NB4 (cell line): ENCODE measurements at regions not wholly inside any gene's neighbourhood (a gene's known extent, or its start where the extent isn't known, plus 50 kb on each side); places are given as distances from the start of the nearest gene placed in this dataset.

ENCODE experiments used
- DNase-seq: peaks from one replicate; pipeline ENCODE4 v3.0.0; 2010; ENCODE audit warnings: low read depth
- H3K4me3 ChIP-seq: one replicate; pipeline ENCODE4 v1.5.1; 2011; ENCODE audit warnings: mild to moderate bottlenecking, low read depth, low read length, moderate library complexity
- MAX ChIP-seq: IDR thresholded peaks from 2 replicates; pipeline ENCODE4 v1.6.1; 2011; ENCODE audit warnings: low read depth, low read length
- MYC ChIP-seq: IDR thresholded peaks from 2 replicates; pipeline ENCODE4 v1.6.1; 2011; ENCODE audit warnings: low read depth, low read length
- POLR2A ChIP-seq: IDR thresholded peaks from 2 replicates; pipeline ENCODE4 v1.6.1; 2011; ENCODE audit warnings: mild to moderate bottlenecking; ENCODE audit not compliant: insufficient read length; ENCODE audit errors: extremely low read depth
- TF ChIP-seq, protein P1 (sequence below): IDR thresholded peaks from one replicate; pipeline ENCODE4 v1.5.1; 2012; ENCODE audit warnings: low read depth, low read length

GRCh38 chr2:120429586-120430500, 83.9 kb downstream of the INHBB start:
- no peak overlapping the region for H3K4me3 ChIP-seq
- TF ChIP-seq POLR2A (no peak), MYC (no peak), MAX (no peak)
- TF ChIP-seq, protein P1, sequence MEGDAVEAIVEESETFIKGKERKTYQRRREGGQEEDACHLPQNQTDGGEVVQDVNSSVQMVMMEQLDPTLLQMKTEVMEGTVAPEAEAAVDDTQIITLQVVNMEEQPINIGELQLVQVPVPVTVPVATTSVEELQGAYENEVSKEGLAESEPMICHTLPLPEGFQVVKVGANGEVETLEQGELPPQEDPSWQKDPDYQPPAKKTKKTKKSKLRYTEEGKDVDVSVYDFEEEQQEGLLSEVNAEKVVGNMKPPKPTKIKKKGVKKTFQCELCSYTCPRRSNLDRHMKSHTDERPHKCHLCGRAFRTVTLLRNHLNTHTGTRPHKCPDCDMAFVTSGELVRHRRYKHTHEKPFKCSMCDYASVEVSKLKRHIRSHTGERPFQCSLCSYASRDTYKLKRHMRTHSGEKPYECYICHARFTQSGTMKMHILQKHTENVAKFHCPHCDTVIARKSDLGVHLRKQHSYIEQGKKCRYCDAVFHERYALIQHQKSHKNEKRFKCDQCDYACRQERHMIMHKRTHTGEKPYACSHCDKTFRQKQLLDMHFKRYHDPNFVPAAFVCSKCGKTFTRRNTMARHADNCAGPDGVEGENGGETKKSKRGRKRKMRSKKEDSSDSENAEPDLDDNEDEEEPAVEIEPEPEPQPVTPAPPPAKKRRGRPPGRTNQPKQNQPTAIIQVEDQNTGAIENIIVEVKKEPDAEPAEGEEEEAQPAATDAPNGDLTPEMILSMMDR: no peak
- no peak for DNase-seq

GRCh38 chr2:120430501-120430830, 84.5 kb downstream of the INHBB start:
- H3K4me3 ChIP-seq: no peak overlapping the region
- no peak for TF ChIP-seq MAX
- TF ChIP-seq, protein P1: no peak
- no peak for TF ChIP-seq MYC
- no peak for TF ChIP-seq POLR2A
- DNase-seq: no peak

DNA sequence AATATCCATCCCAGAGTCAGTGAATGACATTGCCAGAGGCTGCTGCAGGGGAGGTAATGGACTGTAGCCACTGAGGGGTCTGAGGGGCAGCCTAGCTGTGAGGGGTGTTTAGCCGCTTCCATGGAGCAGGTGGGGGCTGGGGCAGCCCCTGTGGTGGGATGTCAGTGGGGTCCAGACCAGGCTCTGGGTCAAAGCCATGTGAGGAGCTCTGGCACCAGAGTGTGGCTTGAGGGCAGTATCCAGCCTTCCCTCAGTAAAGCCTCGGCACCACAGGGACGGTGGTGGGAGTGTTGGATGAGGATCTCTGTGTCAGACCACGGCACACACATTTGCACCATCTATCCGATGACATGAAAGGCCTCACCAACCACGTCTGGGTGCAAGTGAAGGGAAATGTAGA, 85.0 kb downstream of the INHBB start:
- no peak for TF ChIP-seq POLR2A
- TF ChIP-seq MAX: no peak
- H3K4me3 ChIP-seq: no peak overlapping the region
- DNase-seq: no peak

DNA sequence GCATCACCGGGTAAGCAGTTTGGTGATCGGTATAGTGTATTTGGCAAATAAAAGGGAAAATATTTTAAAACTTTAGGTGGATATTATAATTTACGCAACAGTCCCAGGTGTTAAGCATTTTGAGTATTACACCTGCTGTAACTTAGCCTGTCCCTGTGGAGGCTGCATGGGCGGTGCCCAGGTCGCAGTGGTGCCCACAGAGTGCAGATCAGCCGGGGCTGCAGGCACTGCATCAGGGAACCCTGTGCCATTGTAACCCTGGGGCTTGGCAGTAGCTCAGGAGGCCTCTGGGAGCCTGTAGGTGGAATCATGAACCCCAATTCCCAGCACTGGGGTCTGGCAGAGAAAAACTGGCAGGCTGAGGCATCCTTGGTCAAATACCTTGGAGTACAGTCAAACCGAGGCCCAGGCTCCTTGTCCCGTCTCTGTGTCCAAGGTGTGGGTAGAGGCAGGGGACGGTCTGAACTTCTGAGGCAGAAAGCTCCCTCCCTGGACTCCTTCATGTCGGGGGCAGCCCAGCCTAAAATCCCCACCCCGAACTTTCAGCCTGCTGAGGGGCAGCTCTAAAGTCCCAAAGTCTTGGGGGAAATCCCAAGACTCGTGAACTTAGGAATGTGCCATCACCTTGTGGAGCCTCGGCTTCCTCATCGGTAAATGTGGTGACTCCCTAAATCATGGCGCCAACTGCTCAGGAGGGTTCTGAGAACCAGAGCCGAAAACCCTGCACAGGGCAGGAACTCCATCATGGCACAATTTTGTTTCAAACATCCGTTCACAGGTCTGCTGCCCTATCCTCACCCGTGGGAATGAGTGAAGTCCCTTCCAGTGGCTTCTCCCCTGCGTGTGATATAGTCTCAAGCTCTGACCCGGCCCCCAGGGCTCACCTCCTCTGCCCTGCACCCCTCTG, 85.7 kb downstream of the INHBB start:
- TF ChIP-seq, protein P1: no peak
- TF ChIP-seq MAX (no peak), MYC (no peak), POLR2A (no peak)
- DNase-seq: no peak
- no peak overlapping the region for H3K4me3 ChIP-seq

DNA sequence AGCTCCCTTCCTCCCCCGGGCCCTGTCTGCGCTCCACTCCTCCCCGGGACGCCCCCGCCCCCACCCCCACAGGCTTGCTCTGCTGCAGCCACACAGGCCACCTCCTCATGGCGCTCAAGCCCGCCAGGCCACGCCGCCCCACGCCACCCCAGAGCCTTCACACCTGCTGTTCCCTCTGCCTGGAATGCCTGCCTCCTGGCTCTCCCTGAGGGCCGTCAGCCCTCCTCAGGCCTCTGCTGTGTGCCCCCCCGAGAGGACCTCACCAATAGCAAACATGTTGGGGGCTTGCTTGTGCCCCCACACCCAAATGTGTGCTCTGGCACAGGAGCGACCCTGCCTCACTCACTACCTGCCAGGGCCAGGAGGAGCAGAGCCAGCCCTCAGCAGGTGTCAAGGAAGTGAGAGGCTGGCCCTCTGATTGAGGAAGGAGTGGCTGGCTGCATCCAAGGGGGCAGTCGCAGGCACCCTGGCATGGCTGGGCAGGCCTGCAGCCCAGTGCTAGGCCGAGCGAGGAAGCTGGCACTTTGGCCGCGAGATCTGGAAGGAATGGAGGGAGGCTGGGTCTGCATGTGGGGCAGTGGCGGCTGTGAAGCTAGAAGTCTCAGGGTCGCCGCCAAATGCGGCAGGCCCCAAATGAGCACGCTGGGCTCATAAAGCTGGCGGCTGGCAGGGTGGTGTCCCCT, 86.5 kb downstream of the INHBB start:
- TF ChIP-seq POLR2A (no peak), MYC (no peak), MAX (no peak)
- TF ChIP-seq, protein P1: no peak
- DNase-seq: no peak

More for the DNA sequence above, 86.5 kb downstream of the INHBB start:
- no peak overlapping the region for H3K4me3 ChIP-seq
